IMR-90 (cell line): ENCODE measurements at regions not wholly inside any gene's neighbourhood (a gene's known extent, or its start where the extent isn't known, plus 50 kb on each side); places are given as distances from the start of the nearest gene placed in this dataset.

Experiments used
- BHLHE40 ChIP-seq: fragments of 150-350 bp; IDR thresholded peaks from 2 replicates; pipeline ENCODE4 v1.6.1; 2016; ENCODE audit warnings: mild to moderate bottlenecking, low read depth, low read length
- CHD1 ChIP-seq: IDR thresholded peaks from 2 replicates; pipeline ENCODE4 v1.6.1; 2012; ENCODE audit warnings: low read depth, low read length, improper control_type of control experiment
- CTCF ChIP-seq: conservative IDR thresholded peaks from 2 replicates; pipeline ENCODE4 v1.5.1; 2012; ENCODE audit warnings: mild to moderate bottlenecking, low read depth, low read length, improper control_type of control experiment
- FOS ChIP-seq: fragments of 150-350 bp; IDR thresholded peaks from 2 replicates; pipeline ENCODE4 v1.6.1; 2016; ENCODE audit warnings: low read depth, low read length
- POLR2A ChIP-seq: IDR thresholded peaks from 2 replicates; pipeline ENCODE4 v1.6.1; 2012; ENCODE audit warnings: mild to moderate bottlenecking, low read depth, low read length
- RAD21 ChIP-seq: IDR thresholded peaks from 2 replicates; pipeline ENCODE4 v1.6.1; 2012; ENCODE audit warnings: low read length, improper control_type of control experiment
- SMC3 ChIP-seq: fragments of 150-350 bp; IDR thresholded peaks from 2 replicates; pipeline ENCODE4 v1.6.1; 2016; ENCODE audit warnings: low read depth, mild to moderate bottlenecking, antibody characterized with exemption, low read length, moderate library complexity
- USF2 ChIP-seq: fragments of 150-350 bp; IDR thresholded peaks from 2 replicates; pipeline ENCODE4 v1.6.1; 2017; ENCODE audit warnings: mild to moderate bottlenecking, antibody characterized with exemption, low read length, low read depth

GRCh38 chr6:14282854-14283505, 165.4 kb downstream of the CD83 start:
- no peak for TF ChIP-seq POLR2A
- no peak for TF ChIP-seq FOS
- no peak for TF ChIP-seq CTCF
- no peak for TF ChIP-seq CHD1
- no peak for TF ChIP-seq RAD21
- TF ChIP-seq SMC3, result no peak
- no peak for TF ChIP-seq USF2
- no peak for TF ChIP-seq BHLHE40
